Glutamatergic neuron (in vitro differentiated cells): ENCODE measurements at regions not wholly inside any gene's neighbourhood (a gene's known extent, or its start where the extent isn't known, plus 50 kb on each side); places are given as distances from the start of the nearest gene placed in this dataset.

ENCODE experiments used
- DNase-seq: peaks from one replicate; pipeline ENCODE4 v3.0.0; 2022
- H3K27ac Mint-ChIP-seq: one replicate; pipeline ENCODE4 v1.8.0; 2020; ENCODE audit warnings: mild to moderate bottlenecking, mixed read lengths, inconsistent platforms; ENCODE audit not compliant: unreplicated experiment
- H3K27me3 Mint-ChIP-seq: one replicate; pipeline ENCODE4 v1.8.0; 2020; ENCODE audit warnings: mild to moderate bottlenecking, moderate library complexity, mixed read lengths, inconsistent platforms; ENCODE audit not compliant: unreplicated experiment
- H3K36me3 Mint-ChIP-seq: one replicate; pipeline ENCODE4 v1.8.0; 2020; ENCODE audit warnings: mild to moderate bottlenecking, mixed read lengths, inconsistent platforms; ENCODE audit not compliant: unreplicated experiment
- H3K4me1 Mint-ChIP-seq: one replicate; pipeline ENCODE4 v1.8.0; 2020; ENCODE audit warnings: mild to moderate bottlenecking, low read depth, mixed read lengths, inconsistent platforms; ENCODE audit not compliant: unreplicated experiment
- H3K4me3 Mint-ChIP-seq: one replicate; pipeline ENCODE4 v1.8.0; 2020; ENCODE audit warnings: mild to moderate bottlenecking, mixed read lengths, inconsistent platforms; ENCODE audit not compliant: unreplicated experiment
- H3K9me3 Mint-ChIP-seq: one replicate; pipeline ENCODE4 v1.8.0; 2020; ENCODE audit warnings: mild to moderate bottlenecking, moderate library complexity, mixed read lengths, inconsistent platforms; ENCODE audit not compliant: unreplicated experiment
- TF ChIP-seq, protein P1 (sequence below): fragments of 200-600 bp; sonication (generic); IDR thresholded peaks from one replicate; pipeline ENCODE4 v1.5.0; 2021; ENCODE audit not compliant: partially characterized antibody, unreplicated experiment

DNA sequence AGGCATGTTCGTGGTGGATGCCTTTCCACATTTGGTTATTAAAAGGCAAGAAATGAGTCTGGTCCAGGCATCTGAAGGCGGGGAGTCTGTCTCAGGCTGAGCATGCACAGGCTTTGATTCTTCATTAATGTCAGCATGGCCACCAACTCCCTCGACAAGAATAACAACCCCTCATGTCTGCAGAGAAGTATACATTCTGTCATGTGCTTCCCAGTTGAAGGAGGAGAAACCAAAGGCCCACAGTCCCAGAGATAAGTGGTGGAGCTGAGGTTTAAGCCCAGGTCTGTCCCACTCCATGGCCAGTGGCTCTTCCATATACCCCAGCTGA is 61.6 kb upstream of the LAPTM5 start:
- peaks cover 3% of the 10 kb centered on the region for H3K27me3 Mint-ChIP-seq
- H3K9me3 Mint-ChIP-seq: peaks cover 2% of the 10 kb centered on the region
- no peak overlapping the region for H3K4me3 Mint-ChIP-seq
- TF ChIP-seq, protein P1, sequence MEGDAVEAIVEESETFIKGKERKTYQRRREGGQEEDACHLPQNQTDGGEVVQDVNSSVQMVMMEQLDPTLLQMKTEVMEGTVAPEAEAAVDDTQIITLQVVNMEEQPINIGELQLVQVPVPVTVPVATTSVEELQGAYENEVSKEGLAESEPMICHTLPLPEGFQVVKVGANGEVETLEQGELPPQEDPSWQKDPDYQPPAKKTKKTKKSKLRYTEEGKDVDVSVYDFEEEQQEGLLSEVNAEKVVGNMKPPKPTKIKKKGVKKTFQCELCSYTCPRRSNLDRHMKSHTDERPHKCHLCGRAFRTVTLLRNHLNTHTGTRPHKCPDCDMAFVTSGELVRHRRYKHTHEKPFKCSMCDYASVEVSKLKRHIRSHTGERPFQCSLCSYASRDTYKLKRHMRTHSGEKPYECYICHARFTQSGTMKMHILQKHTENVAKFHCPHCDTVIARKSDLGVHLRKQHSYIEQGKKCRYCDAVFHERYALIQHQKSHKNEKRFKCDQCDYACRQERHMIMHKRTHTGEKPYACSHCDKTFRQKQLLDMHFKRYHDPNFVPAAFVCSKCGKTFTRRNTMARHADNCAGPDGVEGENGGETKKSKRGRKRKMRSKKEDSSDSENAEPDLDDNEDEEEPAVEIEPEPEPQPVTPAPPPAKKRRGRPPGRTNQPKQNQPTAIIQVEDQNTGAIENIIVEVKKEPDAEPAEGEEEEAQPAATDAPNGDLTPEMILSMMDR: no peak
- no peak for DNase-seq
- no peaks in the 10 kb centered on the region for H3K36me3 Mint-ChIP-seq
- H3K27ac Mint-ChIP-seq: peak overlapping the region; percentile 59
- peaks cover 33% of the 10 kb centered on the region for H3K4me1 Mint-ChIP-seq

DNA sequence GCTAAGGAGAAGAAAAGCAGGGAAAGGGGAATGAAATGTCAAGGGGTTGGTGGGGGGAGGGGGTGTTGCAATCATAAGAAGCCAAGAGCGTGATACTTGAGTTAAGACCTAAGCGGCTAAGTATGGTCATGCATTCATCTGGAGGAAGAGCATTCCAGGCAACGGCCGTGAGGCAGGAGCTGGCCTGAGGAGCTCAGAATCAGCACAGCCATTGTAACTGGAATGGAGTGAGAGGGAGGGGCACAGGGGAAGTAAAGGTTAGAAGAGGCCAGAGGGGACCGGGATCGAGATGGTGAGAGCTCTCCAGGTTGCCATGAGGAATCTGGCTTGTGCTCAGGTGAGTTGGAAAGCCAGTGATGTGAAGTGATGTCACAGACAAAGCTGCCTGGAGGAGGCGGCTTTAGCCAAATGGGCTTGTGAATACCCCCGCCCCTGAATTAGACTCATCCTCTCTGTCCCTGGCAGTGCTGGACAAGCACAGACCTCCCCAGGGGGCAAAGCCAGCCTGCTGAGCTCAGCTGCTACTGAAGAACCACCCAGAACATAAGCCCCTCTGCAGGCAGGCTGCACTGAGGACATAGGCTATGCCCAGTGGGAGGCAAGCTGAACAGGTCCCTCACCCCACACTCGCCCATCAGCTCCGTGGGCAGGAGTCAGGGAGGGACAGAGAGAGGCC is 61.1 kb upstream of the LAPTM5 start:
- Mint-ChIP-seq H3K9me3 (no peaks in the 10 kb centered on the region), H3K36me3 (no peaks in the 10 kb centered on the region), H3K27me3 (peaks cover 3% of the 10 kb centered on the region), H3K4me3 (no peak overlapping the region), H3K4me1 (peaks cover 28% of the 10 kb centered on the region), H3K27ac (peak overlapping the region; percentile 34)
- TF ChIP-seq, protein P1: no peak
- DNase-seq: no peak

DNA sequence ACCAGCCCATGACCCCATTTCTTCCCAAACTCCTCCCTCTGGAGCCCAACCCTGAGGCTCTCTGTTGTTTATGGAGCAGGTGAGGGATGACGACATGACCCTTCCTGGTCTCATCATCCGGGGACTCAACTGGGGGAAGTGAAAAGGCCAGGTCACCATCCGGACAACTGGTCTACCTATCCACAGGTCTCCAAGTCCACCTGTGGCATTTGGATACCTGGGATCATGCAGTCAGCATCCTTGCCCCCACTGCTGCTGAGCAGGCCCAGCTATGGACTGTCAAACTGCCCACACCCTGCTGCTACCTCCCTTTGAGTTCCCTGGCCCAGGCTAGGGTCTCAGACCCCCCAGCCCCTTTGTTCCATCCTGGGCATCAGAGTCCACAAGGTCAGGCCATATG is 60.0 kb upstream of the LAPTM5 start:
- TF ChIP-seq, protein P1: no peak
- Mint-ChIP-seq H3K27ac (peak overlapping the region; percentile 66), H3K36me3 (no peaks in the 10 kb centered on the region), H3K9me3 (no peaks in the 10 kb centered on the region), H3K4me1 (peaks cover 26% of the 10 kb centered on the region), H3K4me3 (no peak overlapping the region), H3K27me3 (peaks cover 5% of the 10 kb centered on the region)
- DNase-seq: no peak

DNA sequence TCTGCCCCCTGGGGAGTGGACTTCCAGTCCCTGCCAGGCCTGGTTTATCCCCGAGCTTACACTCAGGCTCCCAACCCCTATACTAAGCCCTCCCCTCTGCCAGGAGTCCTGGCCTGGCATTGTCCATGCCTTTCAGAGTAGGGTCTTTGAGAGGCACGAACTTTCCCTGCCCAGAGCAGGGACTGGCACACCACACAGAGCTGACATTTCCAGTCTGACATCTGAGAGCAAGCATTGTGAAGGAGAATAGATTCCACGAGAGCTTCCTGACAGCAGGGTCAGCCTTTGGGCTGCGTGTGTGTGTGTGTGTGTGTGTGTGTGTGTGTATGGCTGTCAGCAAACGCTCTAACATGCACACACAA is 59.5 kb upstream of the LAPTM5 start:
- TF ChIP-seq, protein P1: no peak
- H3K9me3 Mint-ChIP-seq: no peaks in the 10 kb centered on the region
- H3K4me1 Mint-ChIP-seq: peaks cover 28% of the 10 kb centered on the region
- H3K4me3 Mint-ChIP-seq: peak overlapping the region; percentile 79
- peak overlapping the region; percentile 86 for H3K27ac Mint-ChIP-seq
- peaks cover 5% of the 10 kb centered on the region for H3K27me3 Mint-ChIP-seq
- no peaks in the 10 kb centered on the region for H3K36me3 Mint-ChIP-seq
- no peak for DNase-seq

DNA sequence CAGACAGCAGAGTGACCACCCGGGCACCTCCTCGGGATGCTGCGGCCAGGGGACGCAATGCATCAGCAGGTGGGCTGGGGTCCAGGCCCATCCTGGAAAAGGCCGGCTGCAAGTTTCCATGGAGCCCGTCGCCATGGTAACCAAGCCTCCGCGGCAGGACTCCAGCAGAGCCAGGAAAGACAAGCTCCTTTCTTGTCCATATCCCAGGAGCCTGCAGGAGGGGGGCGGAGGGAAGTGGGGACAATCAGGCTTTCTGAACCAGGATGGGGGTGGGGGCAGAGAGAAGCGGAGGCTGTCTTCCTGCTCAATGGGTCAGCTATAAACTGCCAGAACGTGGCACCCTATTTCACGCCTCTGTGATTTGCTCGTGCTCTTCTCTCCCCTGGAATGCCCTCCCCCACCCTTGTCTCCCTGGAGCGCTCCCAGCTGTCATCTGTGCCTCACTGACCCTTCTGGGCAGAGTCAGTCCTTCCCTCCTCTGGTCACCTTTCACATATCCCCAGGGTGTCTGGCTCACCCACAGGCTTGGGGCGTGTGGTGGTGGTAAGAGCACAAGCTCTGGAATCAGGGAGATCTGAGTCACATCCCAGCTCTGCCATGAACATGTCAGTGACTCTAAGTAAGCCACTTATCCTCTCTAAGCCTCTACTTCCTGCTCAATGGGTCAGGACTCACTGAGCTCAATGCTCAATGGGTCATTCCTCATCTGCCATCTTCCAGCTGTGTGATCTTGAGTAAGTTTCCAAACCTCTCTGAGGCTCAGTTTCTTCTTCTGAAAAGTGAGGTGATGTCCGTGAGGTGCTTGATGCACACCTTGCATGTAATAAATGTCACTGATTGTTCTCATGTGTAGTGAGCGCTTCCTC is 58.9 kb upstream of the LAPTM5 start:
- Mint-ChIP-seq H3K4me1 (peaks cover 30% of the 10 kb centered on the region), H3K27ac (peak overlapping the region; percentile 86), H3K27me3 (peaks cover 5% of the 10 kb centered on the region), H3K36me3 (no peaks in the 10 kb centered on the region), H3K4me3 (peak overlapping the region; percentile 79), H3K9me3 (no peaks in the 10 kb centered on the region)
- TF ChIP-seq, protein P1: no peak
- DNase-seq: peak; percentile 89
